Esophagus squamous epithelium (tissue), 5 donors: ENCODE measurements at regions not wholly inside any gene's neighbourhood (a gene's known extent, or its start where the extent isn't known, plus 50 kb on each side); places are given as distances from the start of the nearest gene placed in this dataset.

ENCODE experiments used
- DNase-seq: peaks from one replicate; lab custom pipeline; 2025; lab: John Stamatoyannopoulos, UW
- H3K27ac ChIP-seq, 4 donors: fragments of 200-600 bp; sonication (generic); one replicate each; pipeline ENCODE4 v1.5.1; 2016 to 2019; ENCODE audit warnings: mild to moderate bottlenecking in 1 of 4
- H3K27me3 ChIP-seq, 4 donors: fragments of 200-600 bp; sonication (generic); 1 replicate in 3 of 4; 2 replicates in 1 of 4; pipeline versions ENCODE4 v1.5.1 to v1.6.0; 2017 to 2021; ENCODE audit warnings: antibody characterized with exemption in 1 of 4
- H3K36me3 ChIP-seq, 3 donors: fragments of 200-600 bp; sonication (generic); one replicate each; pipeline ENCODE4 v1.5.1; 2016 to 2019
- H3K4me1 ChIP-seq, 3 donors: fragments of 200-600 bp; sonication (generic); one replicate each; pipeline ENCODE4 v1.5.1; 2017 to 2019
- H3K4me3 ChIP-seq, 4 donors: fragments of 200-600 bp; sonication (generic); 1 replicate in 3 of 4; 2 replicates in 1 of 4; pipeline ENCODE4 v1.5.1; 2016 to 2019; ENCODE audit warnings: mild to moderate bottlenecking in 2 of 4, moderate library complexity in 1 of 4
- H3K9me3 ChIP-seq, 3 donors: fragments of 200-600 bp; sonication (generic); one replicate each; pipeline ENCODE4 v1.5.1; 2016 to 2019
- CTCF ChIP-seq, 6 experiments: fragments of 450-650 bp in 4 of 6; fragments of 200-600 bp in 2 of 6; sonication (generic) in 2 of 6; IDR thresholded peaks; one replicate each; pipeline ENCODE4 v1.5.1; 2016 to 2019; ENCODE audit warnings: antibody characterized with exemption in 6 of 6, mild to moderate bottlenecking in 4 of 6, moderate library complexity in 4 of 6
- POLR2A ChIP-seq, 4 donors: fragments of 450-650 bp; IDR thresholded peaks; one replicate each; pipeline ENCODE4 v1.6.1; 2017; ENCODE audit warnings: antibody characterized with exemption in 4 of 4, mild to moderate bottlenecking in 4 of 4, moderate library complexity in 3 of 4
- WGBS, 2 donors: methylation state at CpG; one replicate each; pipeline ENCODE4 v1.1.5; 2018; 5-methylcytosine and 5-hydroxymethylcytosine counted together
- intact Hi-C: fragments of 100-400 bp; cut with DNase I; formaldehyde crosslinking; loops from one replicate; pipeline ENCODE4 v1.15.0; 2022
- donor health status: DM: yes; HTN: yes; CAD: no.

DNA sequence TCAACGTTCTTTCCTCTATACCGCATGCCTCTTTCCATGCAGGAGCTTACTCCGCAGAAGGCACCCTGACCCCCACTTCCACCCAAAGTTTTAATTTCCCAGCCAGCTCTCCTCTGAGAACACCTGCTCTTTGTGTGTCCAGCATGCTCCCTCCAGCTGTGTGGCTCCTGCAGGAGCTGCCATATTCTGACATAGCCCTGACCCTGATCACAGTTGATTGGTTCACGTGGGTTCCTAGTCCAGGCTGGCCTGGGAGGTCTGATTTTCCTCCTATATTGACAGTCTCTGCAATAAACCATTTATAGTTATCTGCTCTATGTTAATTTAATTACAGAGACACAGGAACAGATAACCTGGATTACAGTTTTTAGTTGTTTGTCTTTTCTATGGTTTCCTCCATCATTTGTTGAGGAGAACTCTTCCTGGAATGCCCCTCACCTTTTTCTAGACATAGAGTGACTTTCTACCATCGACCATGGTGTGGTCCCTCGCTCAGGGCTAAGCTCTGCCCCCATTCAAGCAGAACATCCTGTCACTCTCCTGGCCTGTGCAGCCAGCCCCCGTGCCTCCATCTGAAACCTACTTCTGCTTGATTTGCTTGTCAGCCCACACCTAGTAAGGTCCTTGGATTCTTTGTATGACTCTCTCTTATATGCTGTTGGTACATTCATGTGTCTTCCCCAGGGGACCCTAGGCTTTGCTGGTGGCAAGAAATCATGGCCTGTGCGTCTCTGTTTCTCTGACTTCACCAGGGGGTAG is 231.5 kb downstream of the LPIN1 start:
- TF ChIP-seq CTCF (IDR thresholded peaks at IDR 0.05) (no peak), POLR2A (IDR thresholded peaks at IDR 0.05) (no peak)
- Histone ChIP-seq H3K4me3 (no peak overlapping the region), H3K4me1 (no peaks in the 10 kb centered on the region), H3K27ac (no peak overlapping the region), H3K36me3 (no peaks in the 10 kb centered on the region), H3K9me3 (peaks cover 0 to 14% (median 4%) of the 10 kb centered on the region in 3 donors), H3K27me3 (peaks cover 0 to under 1% (median 0%) of the 10 kb centered on the region in 4 donors)
- 87 to 94% methylated on average over 8 of the region's 8 CpGs for WGBS, 2 donors
- DNase-seq = no peak
- intact Hi-C loops = no loop called here

GRCh38 chr2:11980809-11981208 is 234.4 kb downstream of the LPIN1 start:
- TF ChIP-seq POLR2A (IDR thresholded peaks at IDR 0.05) = no peak
- TF ChIP-seq CTCF (IDR thresholded peaks at IDR 0.05) = no peak
- Histone ChIP-seq H3K4me3 (no peak overlapping the region), H3K9me3 (peaks cover 0 to 5% (median 0%) of the 10 kb centered on the region in 3 donors), H3K36me3 (no peaks in the 10 kb centered on the region), H3K27me3 (peaks cover 0 to 26% (median 0%) of the 10 kb centered on the region in 4 donors), H3K27ac (no peak overlapping the region), H3K4me1 (peaks cover 0 to 4% (median 0%) of the 10 kb centered on the region in 3 donors)
- DNase-seq = no peak
- 86 to 93% methylated on average over 6 to 9 of the region's 9 CpGs for WGBS, 2 donors
- intact Hi-C loops = no loop called here

DNA sequence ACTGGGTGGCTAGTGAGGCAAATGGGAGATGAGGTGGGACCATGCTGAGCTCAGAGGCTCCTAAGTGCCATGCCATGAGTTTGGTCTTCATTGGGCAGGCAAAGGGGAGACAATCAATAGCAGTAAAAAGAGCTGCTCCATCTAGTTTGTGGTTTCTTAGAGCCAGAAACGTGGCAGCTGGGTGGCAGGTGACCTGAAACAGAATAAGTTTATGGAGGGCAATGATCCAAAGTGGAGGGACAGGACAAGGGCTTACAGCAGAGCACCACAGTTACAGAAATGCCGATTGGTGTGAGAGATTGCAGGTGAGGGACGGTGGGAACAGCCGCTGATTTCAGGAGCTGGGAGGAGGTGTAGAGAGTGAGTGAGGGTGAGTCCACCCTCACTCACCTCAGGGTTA is 237.0 kb downstream of the LPIN1 start:
- 86 to 89% methylated on average over 3 to 4 of the region's 4 CpGs for WGBS, 2 donors
- intact Hi-C loops = no loop called here

DNA sequence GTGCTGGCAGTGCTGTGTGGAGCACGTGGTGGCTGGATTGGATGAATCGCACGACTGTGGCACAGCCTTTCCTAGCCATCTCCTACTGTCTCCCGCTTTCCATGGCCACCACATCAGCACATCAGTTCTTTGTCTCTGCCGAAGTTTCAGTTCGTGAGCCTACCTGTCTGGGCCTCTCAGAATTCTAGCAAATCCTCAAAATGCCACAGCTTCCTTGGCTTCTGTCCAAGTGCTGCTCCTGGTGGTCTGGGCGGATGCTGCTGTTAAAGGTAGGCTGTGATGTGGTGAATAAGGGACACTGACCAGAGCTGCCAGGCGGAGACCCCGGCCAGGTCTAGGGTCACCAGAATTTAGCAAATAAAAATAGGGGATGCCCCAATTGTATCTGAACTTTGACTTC is 237.4 kb downstream of the LPIN1 start:
- WGBS, 2 donors = 90 to 94% methylated on average over 7 to 8 of the region's 9 CpGs
- TF ChIP-seq POLR2A (IDR thresholded peaks at IDR 0.05) (no peak), CTCF (IDR thresholded peaks at IDR 0.05) (no peak)

More for the DNA sequence above, 237.0 kb downstream of the LPIN1 start:
- Histone ChIP-seq H3K4me1 (peaks cover 0 to 12% (median 2%) of the 10 kb centered on the region in 3 donors), H3K4me3 (no peak overlapping the region), H3K36me3 (no peaks in the 10 kb centered on the region), H3K27ac (no peak overlapping the region), H3K9me3 (peaks cover 0 to 5% (median 0%) of the 10 kb centered on the region in 3 donors), H3K27me3 (peaks cover 0 to 26% (median 0%) of the 10 kb centered on the region in 4 donors)
- no peak for DNase-seq
- TF ChIP-seq CTCF (IDR thresholded peaks at IDR 0.05) (no peak), POLR2A (IDR thresholded peaks at IDR 0.05) (no peak)

More for the DNA sequence above, 237.4 kb downstream of the LPIN1 start:
- intact Hi-C loops = no loop called here
- Histone ChIP-seq H3K27ac (no peak overlapping the region), H3K36me3 (no peaks in the 10 kb centered on the region), H3K4me1 (peaks cover 0 to 12% (median 2%) of the 10 kb centered on the region in 3 donors), H3K4me3 (no peak overlapping the region), H3K9me3 (peaks cover 0 to 5% (median 0%) of the 10 kb centered on the region in 3 donors), H3K27me3 (peaks cover 0 to 26% (median 0%) of the 10 kb centered on the region in 4 donors)
- DNase-seq = no peak
